Glomerular visceral epithelial cell (primary cell): ENCODE measurements at regions not wholly inside any gene's neighbourhood (a gene's known extent, or its start where the extent isn't known, plus 50 kb on each side); places are given as distances from the start of the nearest gene placed in this dataset.
"Not testable (repeated sequence)": the region's sequence is repeated elsewhere in the genome, so short reads cannot be mapped to it uniquely, and the experiment has no call there.

ENCODE experiments used
- DNase-seq: peaks from one replicate; pipeline ENCODE4 v3.0.0-alpha.2; 2016; ENCODE audit errors: extremely low spot score

- DNase-seq = no peak
These were observed 272.1 kb upstream of the DAB2 start for GRCh38 chr5:39696672-39697398.

DNA sequence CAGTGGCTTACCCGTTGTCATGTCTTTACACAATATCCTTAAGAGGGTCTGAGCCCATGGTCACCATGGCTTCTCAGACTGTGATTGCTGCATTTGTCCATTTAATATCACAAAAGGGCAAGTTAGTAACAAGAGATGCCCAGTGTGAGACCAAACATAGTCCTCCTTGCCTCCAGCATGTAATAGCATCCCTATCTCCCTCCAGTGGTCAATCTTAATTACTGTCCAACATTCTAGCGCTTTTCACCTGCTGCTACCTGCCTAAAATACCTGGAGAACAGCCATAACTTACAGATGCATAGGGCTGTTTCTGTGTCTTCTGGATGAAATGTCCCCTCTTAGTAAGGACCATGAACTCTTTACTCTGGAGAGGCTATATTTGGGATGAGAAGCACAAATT, 267.2 kb upstream of the DAB2 start:
- DNase-seq = no peak

GRCh38 chr5:39691136-39691535, 266.4 kb upstream of the DAB2 start:
- no peak for DNase-seq

- DNase-seq = no peak
These were observed 265.1 kb upstream of the DAB2 start for GRCh38 chr5:39689919-39690318.

GRCh38 chr5:39687924-39688323, 263.1 kb upstream of the DAB2 start:
- not testable (repeated sequence) for DNase-seq

GRCh38 chr5:39680213-39680612, 255.4 kb upstream of the DAB2 start:
- no peak for DNase-seq

- no peak for DNase-seq
These were observed 253.8 kb upstream of the DAB2 start for GRCh38 chr5:39678534-39678933.

DNA sequence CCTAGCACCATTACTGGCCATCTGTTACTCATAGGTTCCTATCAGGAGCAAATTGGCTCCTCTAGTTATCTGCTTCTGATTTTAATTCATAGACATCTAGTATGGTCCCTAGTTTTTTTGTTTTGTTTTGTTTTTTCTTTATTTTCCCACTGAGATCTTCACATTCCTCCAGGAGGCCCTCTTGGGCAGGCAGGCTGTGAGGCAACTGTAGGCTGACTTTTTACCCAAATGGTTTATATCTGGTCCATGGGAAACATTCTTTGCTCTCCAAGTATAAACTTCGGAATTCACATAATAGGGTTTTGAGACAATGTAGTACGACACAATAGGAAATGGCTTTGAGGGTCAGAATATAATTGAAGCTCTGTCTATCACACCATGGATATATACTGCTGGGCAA, 250.9 kb upstream of the DAB2 start:
- no peak for DNase-seq

- DNase-seq = no peak
These were observed 249.7 kb upstream of the DAB2 start for GRCh38 chr5:39674209-39675082.

GRCh38 chr5:39671561-39671961, 246.8 kb upstream of the DAB2 start:
- no peak for DNase-seq

DNA sequence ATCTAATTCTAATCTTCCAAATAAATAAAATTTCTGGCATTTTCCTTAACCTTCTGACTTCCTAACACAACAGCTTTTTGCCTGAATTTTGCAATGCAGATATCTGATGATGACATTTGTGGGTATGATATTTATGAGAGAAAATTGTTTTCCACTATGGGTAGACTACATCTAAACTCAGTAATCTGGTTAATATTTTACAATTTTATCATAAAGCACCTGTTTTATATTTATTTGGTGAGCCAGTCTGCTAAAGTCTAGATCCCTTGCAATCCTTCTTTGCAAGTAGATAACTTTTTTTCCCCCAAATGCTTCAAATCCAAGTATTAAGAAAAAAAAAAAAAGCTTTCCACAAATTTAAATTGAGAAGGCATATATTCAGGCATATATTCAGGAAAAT, 246.2 kb upstream of the DAB2 start:
- no peak for DNase-seq

- no peak for DNase-seq
These were observed 245.6 kb upstream of the DAB2 start for GRCh38 chr5:39670391-39670790.

DNA sequence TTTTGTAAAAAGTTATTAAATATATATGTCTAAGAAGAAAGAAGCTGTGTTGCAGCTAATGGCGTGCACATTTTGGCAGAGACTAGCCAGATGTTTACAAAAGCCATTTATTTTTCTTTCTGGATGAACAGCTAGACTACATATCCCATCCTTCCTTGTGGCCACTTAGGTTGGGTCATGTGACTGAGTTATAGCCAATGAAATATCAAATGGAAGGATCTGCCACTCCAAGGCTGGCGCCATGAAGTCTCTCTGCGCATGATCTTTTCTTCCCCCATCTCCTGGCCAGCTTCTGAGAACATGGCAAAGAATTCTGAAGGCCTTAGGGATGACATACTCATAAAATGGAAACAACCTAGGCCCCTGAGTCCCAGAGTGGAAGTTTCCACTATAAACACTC, 244.2 kb upstream of the DAB2 start:
- DNase-seq = no peak

- no peak for DNase-seq
These were observed 240.5 kb upstream of the DAB2 start for GRCh38 chr5:39665328-39665727.

DNA sequence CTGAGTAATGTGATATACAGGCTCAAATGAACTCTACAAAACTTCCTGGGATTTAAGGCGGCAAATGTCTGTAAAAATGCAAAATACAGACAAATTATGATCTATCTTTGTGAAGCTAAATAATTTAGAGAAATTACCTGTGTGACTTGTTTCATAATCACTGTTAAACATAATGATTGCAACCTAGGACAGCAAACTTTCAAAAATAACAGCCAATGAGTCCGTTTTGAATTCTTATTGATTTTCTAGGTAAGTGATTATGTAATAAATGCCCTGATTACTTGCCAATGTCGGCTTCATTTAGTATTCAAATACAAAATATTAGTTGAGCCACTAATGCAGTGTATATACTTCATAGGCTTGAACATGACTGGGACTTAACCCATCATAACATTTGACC, 238.2 kb upstream of the DAB2 start:
- no peak for DNase-seq

GRCh38 chr5:39661026-39661779, 236.4 kb upstream of the DAB2 start:
- DNase-seq = peak; percentile 16

DNA sequence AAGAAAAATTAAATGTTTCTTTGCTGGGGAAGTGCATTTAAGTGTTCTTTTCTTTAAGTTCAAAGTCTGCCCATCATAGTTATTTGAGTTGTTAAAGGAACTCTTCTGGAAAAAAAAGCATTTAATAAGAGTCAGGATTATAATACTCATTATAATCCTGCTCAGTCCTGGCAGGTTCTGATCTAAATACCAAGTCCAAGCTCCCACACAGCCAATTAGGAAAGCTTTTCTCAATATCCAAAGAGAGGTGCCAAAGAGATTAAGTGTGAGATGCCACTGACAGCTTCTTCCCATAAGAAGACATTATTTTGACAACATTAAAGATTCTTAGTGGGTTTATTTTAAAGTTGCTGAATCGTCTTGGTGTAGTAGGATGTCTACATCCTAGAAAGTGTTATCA, 235.2 kb upstream of the DAB2 start:
- DNase-seq = no peak

GRCh38 chr5:39658866-39659265, 234.1 kb upstream of the DAB2 start:
- no peak for DNase-seq

DNA sequence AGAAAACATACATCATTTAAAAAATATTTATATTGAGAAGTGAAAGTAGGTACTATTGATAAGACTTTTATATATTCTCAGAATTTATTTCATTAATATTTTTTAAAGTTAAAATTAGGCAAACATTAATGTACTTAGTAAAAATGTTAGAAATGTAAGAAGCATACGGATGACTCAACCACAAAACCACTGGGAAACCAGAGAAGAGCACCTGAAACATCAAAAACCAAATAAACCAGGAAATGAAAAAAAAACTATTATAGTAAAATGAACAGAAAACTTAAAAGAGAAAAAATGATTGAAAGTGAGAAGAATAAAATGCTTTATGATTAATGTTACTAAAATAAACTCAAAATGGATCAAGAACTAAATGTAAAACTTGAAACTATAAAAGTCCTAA, 233.2 kb upstream of the DAB2 start:
- peak; percentile 24 for DNase-seq

GRCh38 chr5:39656600-39656999, 231.8 kb upstream of the DAB2 start:
- no peak for DNase-seq

DNA sequence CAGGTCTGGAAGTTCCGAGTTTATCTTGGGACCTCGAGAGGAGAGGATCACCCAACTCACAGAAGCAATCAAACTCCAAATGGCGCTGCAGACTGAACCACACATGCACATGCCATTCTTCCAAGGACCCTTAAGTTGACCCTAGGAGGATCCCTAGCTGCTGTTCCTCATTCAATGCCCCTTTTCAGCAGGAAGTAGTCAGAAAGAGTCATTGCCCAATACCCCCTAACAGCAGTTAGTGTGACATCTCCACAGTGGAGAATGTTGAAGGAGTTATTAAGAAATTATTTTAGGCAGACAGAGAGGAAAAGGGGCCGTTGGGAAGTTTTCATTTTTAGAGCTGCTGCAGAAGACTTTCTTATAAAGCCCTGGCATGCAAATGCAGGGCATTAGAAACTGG, 229.9 kb upstream of the DAB2 start:
- no peak for DNase-seq

- not testable (repeated sequence) for DNase-seq
These were observed 227.7 kb upstream of the DAB2 start for GRCh38 chr5:39652481-39652880.

- DNase-seq = no peak
These were observed 227.3 kb upstream of the DAB2 start for GRCh38 chr5:39652036-39652435.
